GM13977 (cell line): ENCODE measurements at regions not wholly inside any gene's neighbourhood (a gene's known extent, or its start where the extent isn't known, plus 50 kb on each side); places are given as distances from the start of the nearest gene placed in this dataset.

ENCODE experiments used
- DNase-seq: peaks from one replicate; pipeline ENCODE4 v3.0.0; 2012; ENCODE audit warnings: low spot score
- in situ Hi-C: fragments of 300-500 bp; cut with MboI; formaldehyde crosslinking; loops from one replicate; pipeline ENCODE4 v1.12.0; 2022; ENCODE audit warnings: low sequenced_read_pairs, low pct_unique_long_range_greater_than_20kb, mixed read lengths, inconsistent platforms; ENCODE audit not compliant: unreplicated experiment
- TF ChIP-seq, protein P1 (sequence below): IDR thresholded peaks from 2 replicates; pipeline ENCODE4 v1.5.1; 2012; ENCODE audit warnings: mild to moderate bottlenecking, control low read depth; ENCODE audit not compliant: insufficient read depth; ENCODE audit errors: extremely low read depth, missing control alignments

DNA sequence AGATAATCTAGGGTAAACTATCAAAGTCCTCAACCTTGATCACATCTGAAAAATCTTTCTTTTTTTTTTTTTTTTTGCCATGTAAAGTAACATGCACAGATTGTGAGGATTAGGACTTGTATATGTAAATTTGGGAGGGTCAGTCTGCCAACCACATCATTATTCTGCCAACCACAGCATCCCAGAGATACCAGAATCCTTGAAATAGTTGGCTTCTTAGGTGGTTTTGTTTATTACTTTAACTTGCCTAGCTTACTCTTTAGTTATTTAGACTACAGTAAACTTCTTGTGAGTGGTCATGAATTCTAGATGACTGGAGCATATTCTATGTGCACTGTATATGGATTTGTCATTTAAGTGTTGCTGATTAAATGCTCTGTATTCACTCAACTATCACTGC, 242.1 kb upstream of the RBMS1 start:
- DNase-seq = no peak
- TF ChIP-seq, protein P1, sequence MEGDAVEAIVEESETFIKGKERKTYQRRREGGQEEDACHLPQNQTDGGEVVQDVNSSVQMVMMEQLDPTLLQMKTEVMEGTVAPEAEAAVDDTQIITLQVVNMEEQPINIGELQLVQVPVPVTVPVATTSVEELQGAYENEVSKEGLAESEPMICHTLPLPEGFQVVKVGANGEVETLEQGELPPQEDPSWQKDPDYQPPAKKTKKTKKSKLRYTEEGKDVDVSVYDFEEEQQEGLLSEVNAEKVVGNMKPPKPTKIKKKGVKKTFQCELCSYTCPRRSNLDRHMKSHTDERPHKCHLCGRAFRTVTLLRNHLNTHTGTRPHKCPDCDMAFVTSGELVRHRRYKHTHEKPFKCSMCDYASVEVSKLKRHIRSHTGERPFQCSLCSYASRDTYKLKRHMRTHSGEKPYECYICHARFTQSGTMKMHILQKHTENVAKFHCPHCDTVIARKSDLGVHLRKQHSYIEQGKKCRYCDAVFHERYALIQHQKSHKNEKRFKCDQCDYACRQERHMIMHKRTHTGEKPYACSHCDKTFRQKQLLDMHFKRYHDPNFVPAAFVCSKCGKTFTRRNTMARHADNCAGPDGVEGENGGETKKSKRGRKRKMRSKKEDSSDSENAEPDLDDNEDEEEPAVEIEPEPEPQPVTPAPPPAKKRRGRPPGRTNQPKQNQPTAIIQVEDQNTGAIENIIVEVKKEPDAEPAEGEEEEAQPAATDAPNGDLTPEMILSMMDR = no peak
- in situ Hi-C loops = no loop called here

DNA sequence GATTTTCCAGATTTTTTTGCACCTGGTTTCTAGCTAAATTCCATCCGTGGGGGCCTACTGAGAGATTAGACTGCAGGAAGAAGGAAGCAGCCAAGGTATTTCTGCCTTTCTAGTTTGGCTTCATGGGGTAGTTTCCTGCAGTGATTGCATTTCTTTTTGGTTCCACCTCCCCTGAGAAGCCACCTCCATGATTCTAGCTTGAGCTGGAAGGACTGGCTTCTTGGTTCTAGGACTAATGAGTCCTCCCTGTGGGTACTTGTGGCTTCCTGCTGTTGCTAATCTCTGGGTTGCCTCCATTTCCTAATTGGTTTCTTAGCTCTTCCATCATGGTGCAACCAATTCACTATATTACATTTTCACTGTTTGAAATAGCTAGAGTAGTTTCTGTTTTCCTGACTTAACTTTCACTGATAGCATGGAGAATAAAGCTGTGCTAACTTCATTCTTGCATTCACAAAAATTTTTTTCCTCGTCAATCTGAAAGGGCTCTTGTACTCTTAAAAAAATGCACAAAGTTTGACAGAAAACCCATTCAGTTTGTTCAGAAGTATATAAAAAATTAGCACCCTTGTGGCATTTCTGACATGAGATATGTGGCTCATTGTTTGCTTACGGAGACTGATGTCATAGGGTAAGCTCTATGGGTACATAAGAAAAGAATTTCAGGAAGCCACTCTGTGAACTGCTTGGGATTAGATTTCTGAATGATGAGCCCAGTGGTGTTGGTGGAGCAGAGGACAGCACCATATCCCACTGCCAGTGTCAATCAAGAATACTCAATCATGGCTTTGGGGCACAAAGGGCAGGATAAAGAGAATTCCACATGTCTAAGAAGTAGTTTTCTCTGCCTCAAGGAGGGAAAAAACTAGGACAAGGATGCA, 242.8 kb upstream of the RBMS1 start:
- no peak for DNase-seq
- TF ChIP-seq, protein P1 = no peak
- in situ Hi-C loops = no loop called here

DNA sequence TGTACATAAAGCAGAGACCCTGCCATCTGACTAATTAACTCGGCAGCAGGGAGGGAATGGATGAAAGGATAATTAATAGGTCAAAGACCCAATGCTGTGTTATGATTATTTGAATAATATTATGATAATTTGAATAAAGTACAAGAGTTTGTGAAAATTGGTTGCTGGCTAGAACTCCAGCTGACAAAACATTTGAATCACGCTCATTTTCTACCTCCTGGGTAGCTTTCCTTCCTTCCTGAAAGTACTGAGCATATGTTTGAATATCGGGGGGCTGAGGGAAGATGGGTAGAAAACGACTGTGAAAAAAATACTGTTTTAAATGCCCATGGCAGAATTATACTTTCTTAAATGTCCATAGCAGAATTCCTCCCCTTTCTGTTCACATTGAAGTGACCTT, 243.6 kb upstream of the RBMS1 start:
- TF ChIP-seq, protein P1 = no peak
- DNase-seq = no peak
- in situ Hi-C loops = no loop called here

DNA sequence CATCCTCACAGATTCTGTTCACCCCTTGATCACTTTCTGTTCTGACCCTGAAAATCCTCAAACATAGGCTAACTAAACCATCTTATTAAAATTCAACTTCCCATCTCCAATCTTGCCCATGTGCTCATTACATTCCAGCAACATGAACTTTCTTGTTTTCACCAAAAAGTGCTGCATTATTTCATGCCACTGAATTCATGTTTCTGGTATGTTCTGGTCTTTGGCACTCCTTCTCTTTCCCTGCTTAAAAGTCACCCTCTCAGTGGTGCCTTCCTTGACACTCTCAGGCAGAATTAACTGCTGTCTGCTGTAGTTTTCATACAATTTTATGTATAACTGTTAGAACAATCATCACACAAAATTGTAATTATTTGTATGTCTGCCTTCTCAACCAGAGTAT, 247.7 kb upstream of the RBMS1 start:
- TF ChIP-seq, protein P1 = no peak
- in situ Hi-C loops = no loop called here
- no peak for DNase-seq

GRCh38 chr2:160741815-160742214, 248.2 kb upstream of the RBMS1 start:
- TF ChIP-seq, protein P1 = no peak
- no peak for DNase-seq
- in situ Hi-C loops = no loop called here

GRCh38 chr2:160742667-160743066, 249.1 kb upstream of the RBMS1 start:
- no peak for DNase-seq
- in situ Hi-C loops = no loop called here
- TF ChIP-seq, protein P1 = no peak
